ENCODE measurements at regions not wholly inside any gene's neighbourhood (a gene's known extent, or its start where the extent isn't known, plus 50 kb on each side); places are given as distances from the start of the nearest gene placed in this dataset.

GRCh38 chr9:86511614-86512360, 157.6 kb upstream of the TUT7 start:
- no peak overlapping the region for H3K27ac ChIP-seq (ENCODE audit: low read depth, low read length)
- H3K36me3 ChIP-seq (ENCODE audit: low read length) = no peaks in the 10 kb centered on the region
- no peaks in the 10 kb centered on the region for H3K9me3 ChIP-seq (ENCODE audit: insufficient read depth, low read length)
- no peaks in the 10 kb centered on the region for H3F3A ChIP-seq (ENCODE audit: insufficient read depth)
- no peak overlapping the region for H3K4me2 ChIP-seq (ENCODE audit: low read depth, low read length, poor library complexity, severe bottlenecking)
- H2AFZ ChIP-seq (ENCODE audit: low read depth, low read length, severe bottlenecking) = no peak overlapping the region
- H3K79me2 ChIP-seq (ENCODE audit: insufficient read depth, low read length) = no peaks in the 10 kb centered on the region
- TF ChIP-seq EZH2phosphoT487 (conservative IDR thresholded peaks at IDR 0.05; ENCODE audit: low read length) (no peak), CTCF (IDR thresholded peaks at IDR 0.05; ENCODE audit: insufficient read depth, low read length, poor library complexity, severe bottlenecking) (no peak)
- H4K20me1 ChIP-seq (ENCODE audit: low read depth, low read length) = no peaks in the 10 kb centered on the region
- H3K27me3 ChIP-seq (ENCODE audit: low read length) = no peaks in the 10 kb centered on the region
- H3K4me3 ChIP-seq (ENCODE audit: insufficient read depth, low read length, poor library complexity, severe bottlenecking) = no peak overlapping the region
- H3K9me2 ChIP-seq (replicated peaks; ENCODE audit: insufficient read depth, low read length) = no peaks in the 10 kb centered on the region
- no peak overlapping the region for H3K9ac ChIP-seq (ENCODE audit: low read length)

GRCh38 chr9:86508208-86508903, 154.1 kb upstream of the TUT7 start:
- no peaks in the 10 kb centered on the region for H4K20me1 ChIP-seq (ENCODE audit: low read depth, low read length)
- no peak for TF ChIP-seq CTCF (IDR thresholded peaks at IDR 0.05; ENCODE audit: insufficient read depth, low read length, poor library complexity, severe bottlenecking)
- H3K9me2 ChIP-seq (replicated peaks; ENCODE audit: insufficient read depth, low read length) = no peaks in the 10 kb centered on the region
- H3K36me3 ChIP-seq (ENCODE audit: low read length) = no peaks in the 10 kb centered on the region
- H3F3A ChIP-seq (ENCODE audit: insufficient read depth) = no peaks in the 10 kb centered on the region
- no peaks in the 10 kb centered on the region for H3K79me2 ChIP-seq (ENCODE audit: insufficient read depth, low read length)
- H3K27ac ChIP-seq (ENCODE audit: low read depth, low read length) = no peak overlapping the region
- H3K9ac ChIP-seq (ENCODE audit: low read length) = no peak overlapping the region
- H3K4me3 ChIP-seq (ENCODE audit: insufficient read depth, low read length, poor library complexity, severe bottlenecking) = no peak overlapping the region
- no peaks in the 10 kb centered on the region for H3K9me3 ChIP-seq (ENCODE audit: insufficient read depth, low read length)
- H2AFZ ChIP-seq (ENCODE audit: low read depth, low read length, severe bottlenecking) = no peak overlapping the region
- no peaks in the 10 kb centered on the region for H3K27me3 ChIP-seq (ENCODE audit: low read length)
- no peak overlapping the region for H3K4me2 ChIP-seq (ENCODE audit: low read depth, low read length, poor library complexity, severe bottlenecking)

- Histone ChIP-seq H3F3A (ENCODE audit: insufficient read depth) (no peaks in the 10 kb centered on the region), H3K4me3 (ENCODE audit: insufficient read depth, low read length, poor library complexity, severe bottlenecking) (no peak overlapping the region), H4K20me1 (ENCODE audit: low read depth, low read length) (no peaks in the 10 kb centered on the region), H3K9ac (ENCODE audit: low read length) (no peak overlapping the region), H3K36me3 (ENCODE audit: low read length) (no peaks in the 10 kb centered on the region), H3K27me3 (ENCODE audit: low read length) (no peaks in the 10 kb centered on the region), H3K9me3 (ENCODE audit: insufficient read depth, low read length) (no peaks in the 10 kb centered on the region), H3K9me2 (replicated peaks; ENCODE audit: insufficient read depth, low read length) (no peaks in the 10 kb centered on the region), H3K4me2 (ENCODE audit: low read depth, low read length, poor library complexity, severe bottlenecking) (no peak overlapping the region), H3K79me2 (ENCODE audit: insufficient read depth, low read length) (no peaks in the 10 kb centered on the region), H2AFZ (ENCODE audit: low read depth, low read length, severe bottlenecking) (no peak overlapping the region), H3K27ac (ENCODE audit: low read depth, low read length) (no peak overlapping the region)
- TF ChIP-seq CTCF (IDR thresholded peaks at IDR 0.05; ENCODE audit: insufficient read depth, low read length, poor library complexity, severe bottlenecking) (no peak), EZH2phosphoT487 (conservative IDR thresholded peaks at IDR 0.05; ENCODE audit: low read length) (no peak)
Measured at GRCh38 chr9:86507212-86507630, 153.0 kb upstream of the TUT7 start.
